K562 (cell line): ENCODE measurements at regions not wholly inside any gene's neighbourhood (a gene's known extent, or its start where the extent isn't known, plus 50 kb on each side); places are given as distances from the start of the nearest gene placed in this dataset.

Experiments used
- ATAC-seq: fragments of 200-7000 bp; cut with Tn5 transposase; 3 replicates; pipeline ENCODE4 v1.9.1; 2020; ENCODE audit warnings: moderate library complexity
- BruUV-seq: library from RNA; stranded (reverse); fragments of 400-500 nt; replicated peaks from 2 replicates; lab custom pipeline; 2021; lab: Mats Ljungman, UMichigan
- CTCF ChIA-PET: fragments of 300-600 bp; formaldehyde crosslinking; extraction: SDS; loops from one replicate; lab custom pipeline; 2021; ENCODE audit warnings: low intra/inter-chr PET ratio; lab: Yijun Ruan, JAX
- POLR2A ChIA-PET: fragments of 300-600, 350-650 bp; sonication (Branson Sonifier 250); formaldehyde crosslinking; extraction: SDS; loops from one replicate; lab custom pipeline; 2021; ENCODE audit warnings: antibody characterized with exemption, inconsistent platforms; lab: Yijun Ruan, JAX
- DNase-seq, 4 experiments: peaks; one replicate each; pipeline versions ENCODE4 v3.0.0 to v3.0.0-alpha.2; 2011 to 2018; ENCODE audit warnings: low spot score in 3 of 4, mixed read lengths in 3 of 4; ENCODE audit errors: extremely low read depth in 1 of 4
- FAIRE-seq: peaks from 2 replicates; lab custom pipeline; 2011; peaks lifted over from hg19 to GRCh38; lab: Jason Lieb, UNC
- H2AFZ ChIP-seq: 2 replicates; pipeline ENCODE4 v1.6.0; 2011; ENCODE audit warnings: low read depth, low read length, control low read depth, inconsistent platforms
- H3K27ac ChIP-seq: fragments of 200-600 bp; 3 replicates; pipeline ENCODE4 v1.8.0; 2011; ENCODE audit warnings: low read depth, mild to moderate bottlenecking, control low read depth, inconsistent platforms, low read length, moderate library complexity, mixed read lengths; ENCODE audit errors: extremely low read depth
- H3K27me3 ChIP-seq, 2 experiments: fragments of 300-600 bp in 1 of 2; 2 replicates in 1 of 2; 3 replicates in 1 of 2; pipeline versions ENCODE4 v1.6.0 to v1.8.0; 2011; ENCODE audit warnings: inconsistent platforms in 2 of 2, low read length in 2 of 2, mild to moderate bottlenecking in 1 of 2, mixed read lengths in 1 of 2, moderate library complexity in 1 of 2; ENCODE audit not compliant: control insufficient read depth in 2 of 2, insufficient read depth in 2 of 2
- H3K36me3 ChIP-seq: fragments of 300-600 bp; 3 replicates; pipeline ENCODE4 v1.8.0; 2011; ENCODE audit warnings: mild to moderate bottlenecking, low read length, inconsistent platforms; ENCODE audit not compliant: control insufficient read depth, insufficient read depth
- H3K4me1 ChIP-seq, 2 experiments: fragments of 200-600 bp in 1 of 2; replicated peaks in 1 of 2; 2 replicates in 1 of 2; 3 replicates in 1 of 2; pipeline versions ENCODE4 v1.5.1 to v1.8.0; 2011; ENCODE audit warnings: inconsistent platforms in 2 of 2, low read length in 2 of 2, mild to moderate bottlenecking in 1 of 2, mixed read lengths in 1 of 2, moderate library complexity in 1 of 2; ENCODE audit not compliant: control insufficient read depth in 2 of 2, insufficient read depth in 2 of 2
- H3K4me2 ChIP-seq: 2 replicates; pipeline ENCODE4 v1.6.1; 2011; ENCODE audit warnings: low read length, control low read depth, inconsistent platforms, mixed read lengths; ENCODE audit not compliant: insufficient read depth
- H3K4me3 ChIP-seq: fragments of 200-600 bp; sonication (generic), shearing (Covaris generic); 2 replicates; pipeline ENCODE4 v1.5.1; 2016; ENCODE audit warnings: control low read depth, inconsistent platforms
- H3K79me2 ChIP-seq: fragments of 200-600 bp; 3 replicates; pipeline ENCODE4 v1.8.0; 2011; ENCODE audit warnings: low read length, inconsistent platforms; ENCODE audit not compliant: control insufficient read depth, insufficient read depth
- H3K9ac ChIP-seq, 2 experiments: 2 replicates each; pipeline versions ENCODE4 v1.6.0 to v1.6.1; 2011; ENCODE audit warnings: low read depth in 2 of 2, low read length in 2 of 2, control low read depth in 1 of 2, inconsistent platforms in 1 of 2, mild to moderate bottlenecking in 1 of 2, mixed read lengths in 1 of 2; ENCODE audit not compliant: insufficient read depth in 1 of 2
- H3K9me1 ChIP-seq: one replicate; pipeline ENCODE4 v1.6.0; 2011; ENCODE audit warnings: inconsistent platforms, mild to moderate bottlenecking, low read length, moderate library complexity; ENCODE audit not compliant: control insufficient read depth, insufficient read depth
- H3K9me3 ChIP-seq: replicated peaks from 2 replicates; pipeline ENCODE4 v1.5.1; 2011; ENCODE audit warnings: low read depth, low read length, inconsistent platforms; ENCODE audit not compliant: control insufficient read depth, insufficient read depth
- H4K20me1 ChIP-seq: replicated peaks from 2 replicates; pipeline ENCODE4 v1.6.1; 2011; ENCODE audit warnings: low read length, inconsistent platforms, mixed read lengths; ENCODE audit not compliant: control insufficient read depth, insufficient read depth
- ARID3B ChIP-seq: fragments of 250-450 bp; sonication (Bioruptor Pico); IDR thresholded peaks from 2 replicates; pipeline ENCODE4 v1.4.0; 2020; ENCODE audit warnings: borderline replicate concordance
- ATF1 ChIP-seq, 2 experiments: fragments of 450-650 bp in 1 of 2; IDR thresholded peaks; 2 replicates each; pipeline ENCODE4 v1.6.1; 2016; ENCODE audit warnings: missing compliant biosample characterization in 1 of 2, missing genetic modification characterization in 1 of 2
- C11orf30 ChIP-seq: fragments of 450-650 bp; IDR thresholded peaks from 2 replicates; pipeline ENCODE4 v1.6.1; 2016; ENCODE audit warnings: low read depth, mild to moderate bottlenecking
- CSDE1 ChIP-seq, 2 experiments: fragments of 450-650 bp; IDR thresholded peaks; 2 replicates each; pipeline ENCODE4 v1.6.1; 2016; ENCODE audit warnings: mild to moderate bottlenecking in 1 of 2
- ETS2 ChIP-seq: IDR thresholded peaks from 2 replicates; pipeline ENCODE4 v1.6.1; 2016; ENCODE audit warnings: borderline replicate concordance, missing genetic modification characterization, mild to moderate bottlenecking, moderate library complexity, missing compliant biosample characterization; ENCODE audit not compliant: poor library complexity, severe bottlenecking
- FOXM1 ChIP-seq, 2 experiments: fragments of 450-650 bp in 1 of 2; sonication (generic) in 1 of 2; formaldehyde crosslinking in 1 of 2; IDR thresholded peaks; 2 replicates each; pipeline versions ENCODE4 v1.6.1 to v1.9.0; 2017 to 2022; ENCODE audit warnings: low read depth in 2 of 2, mild to moderate bottlenecking in 2 of 2, missing genetic modification reagents in 1 of 2, moderate library complexity in 1 of 2
- HDAC6 ChIP-seq: IDR thresholded peaks from 2 replicates; pipeline ENCODE4 v1.6.1; 2012; ENCODE audit warnings: low read depth, mild to moderate bottlenecking, control low read depth, inconsistent platforms, low read length, moderate library complexity
- HNRNPK ChIP-seq: fragments of 200-400 bp; formaldehyde crosslinking; IDR thresholded peaks from one replicate; pipeline ENCODE4 v1.6.1; 2018; ENCODE audit warnings: mild to moderate bottlenecking, low read depth, low read length; ENCODE audit not compliant: poor library complexity, severe bottlenecking
- KHSRP ChIP-seq: fragments of 450-650 bp; IDR thresholded peaks from 2 replicates; pipeline ENCODE4 v1.6.1; 2017
- LCOR ChIP-seq: sonication (generic); formaldehyde crosslinking; IDR thresholded peaks from 2 replicates; pipeline ENCODE4 v1.8.0; 2022; ENCODE audit warnings: mild to moderate bottlenecking, missing genetic modification reagents
- MIER1 ChIP-seq: fragments of 450-650 bp; IDR thresholded peaks from 2 replicates; pipeline ENCODE4 v1.6.1; 2016; ENCODE audit warnings: antibody characterized with exemption, mild to moderate bottlenecking, low read depth
- NEUROD1 ChIP-seq: fragments of 150-350 bp; IDR thresholded peaks from 2 replicates; pipeline ENCODE4 v1.6.1; 2014; ENCODE audit warnings: borderline replicate concordance, low read length, low read depth; ENCODE audit not compliant: partially characterized antibody
- SNIP1 ChIP-seq: fragments of 450-650 bp; IDR thresholded peaks from 2 replicates; pipeline ENCODE4 v1.7.1; 2017; ENCODE audit warnings: low read depth, mild to moderate bottlenecking
- TOE1 ChIP-seq, 2 experiments: fragments of 450-650 bp in 1 of 2; sonication (generic) in 1 of 2; formaldehyde crosslinking in 1 of 2; IDR thresholded peaks; 2 replicates each; pipeline versions ENCODE4 v1.7.1 to v1.8.0; 2016 to 2022; ENCODE audit warnings: borderline replicate concordance in 2 of 2, mild to moderate bottlenecking in 2 of 2, antibody characterized with exemption in 1 of 2, inconsistent platforms in 1 of 2, low read depth in 1 of 2, missing genetic modification reagents in 1 of 2, moderate library complexity in 1 of 2
- TRIM24 ChIP-seq, 2 experiments: fragments of 450-650 bp; IDR thresholded peaks; 2 replicates each; pipeline ENCODE4 v1.6.1; 2016
- XRCC5 ChIP-seq: fragments of 200-400 bp; formaldehyde crosslinking; IDR thresholded peaks from 2 replicates; pipeline ENCODE4 v1.6.1; 2017; ENCODE audit warnings: low read depth, mild to moderate bottlenecking, low read length
- ZBTB7A ChIP-seq: IDR thresholded peaks from 2 replicates; pipeline ENCODE4 v1.6.1; 2011; ENCODE audit warnings: low read depth, mild to moderate bottlenecking, low read length, moderate library complexity, borderline replicate concordance; ENCODE audit not compliant: control insufficient read depth
- ZBTB9 ChIP-seq: fragments of 450-650 bp; formaldehyde crosslinking; IDR thresholded peaks from 2 replicates; pipeline ENCODE4 v1.4.0; 2020; ENCODE audit warnings: mild to moderate bottlenecking, moderate library complexity
- ZNF449 ChIP-seq: fragments of 250-450 bp; sonication (Bioruptor Pico); IDR thresholded peaks from 2 replicates; pipeline ENCODE4 v1.8.0; 2022; ENCODE audit warnings: moderate library complexity, mild to moderate bottlenecking, inconsistent platforms
- in situ Hi-C: fragments of 300-500 bp; cut with MboI; formaldehyde crosslinking; loops from 4 replicates; pipeline ENCODE4 v1.15.0; 2018; ENCODE audit warnings: inconsistent platforms, mixed read lengths
- intact Hi-C: fragments of 100-400 bp; cut with micrococcal nuclease; formaldehyde crosslinking; loops from 2 replicates; pipeline ENCODE4 v1.14.2; 2022

DNA sequence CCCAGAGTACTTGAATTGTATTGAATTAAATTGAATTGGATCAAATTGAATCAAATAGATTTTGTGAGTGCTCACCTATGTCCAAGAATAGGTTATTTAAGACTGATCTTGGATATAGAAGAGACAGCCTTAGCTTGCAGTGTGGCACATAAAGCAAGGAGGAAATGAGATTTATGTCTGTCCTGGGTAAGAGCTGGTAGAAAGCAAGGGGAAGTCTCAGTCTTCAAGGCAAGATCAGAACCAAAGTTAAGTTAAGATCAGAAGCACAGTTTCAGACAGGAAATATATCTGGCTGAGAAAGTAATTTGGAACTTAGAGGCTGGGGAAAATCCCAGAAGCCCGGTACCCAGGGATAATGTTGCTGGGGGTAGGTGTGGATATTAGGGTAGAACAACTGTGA, 244.4 kb upstream of the ARPP21 start (continued):
- TF ChIP-seq XRCC5 = no peak
- TF ChIP-seq ETS2 = no peak
- no peak for TF ChIP-seq TOE1 (IDR thresholded peaks at IDR 0.05; ENCODE audit: borderline replicate concordance)
- no peak for TF ChIP-seq TOE1 (CRISPR knock-in tag; IDR thresholded peaks at IDR 0.05; ENCODE audit: borderline replicate concordance, low read depth)
- TF ChIP-seq SNIP1 = no peak
- no peak for TF ChIP-seq LCOR
- TF ChIP-seq MIER1 = no peak
- TF ChIP-seq, all 486 proteins: peak for 0

DNA sequence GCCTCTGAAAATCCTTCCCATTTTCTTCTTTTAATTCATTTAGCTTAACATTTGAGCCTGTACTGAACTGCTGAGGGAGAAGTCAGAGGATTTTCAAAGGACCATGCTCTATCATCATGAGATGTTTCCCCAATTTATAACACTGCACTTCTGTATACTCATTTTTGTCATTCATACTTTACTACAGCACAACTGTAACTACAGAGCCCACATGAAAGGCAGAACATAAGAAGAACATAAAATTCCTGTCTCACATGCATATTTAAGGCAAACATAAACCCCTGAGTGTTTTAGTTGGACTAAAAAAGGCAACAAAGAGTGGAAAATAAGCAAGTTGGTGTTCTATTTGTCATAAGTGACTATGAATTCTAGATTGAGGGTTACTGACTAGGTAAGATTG, 237.7 kb upstream of the ARPP21 start:
- intact Hi-C loops = no loop called here
- CTCF ChIA-PET = no interaction called here
- no peak for ATAC-seq
- DNase-seq = no peak
- H2AFZ ChIP-seq = no peak overlapping the region
- no peak overlapping the region for H3K27ac ChIP-seq
- FAIRE-seq = no peak
- H3K4me1 ChIP-seq = no peaks in the 10 kb centered on the region
- H3K9me1 ChIP-seq = no peaks in the 10 kb centered on the region
- H3K4me3 ChIP-seq = no peak overlapping the region
- H4K20me1 ChIP-seq = no peaks in the 10 kb centered on the region
- H3K9ac ChIP-seq = no peak overlapping the region
- no peaks in the 10 kb centered on the region for H3K36me3 ChIP-seq
- BruUV-seq = no TSS peak
- POLR2A ChIA-PET = no interaction called here
- in situ Hi-C loops = no loop called here
- H3K9me3 ChIP-seq = no peaks in the 10 kb centered on the region; the same call in 1 of the 2 replicates
- H3K4me2 ChIP-seq = no peak overlapping the region
- H3K27me3 ChIP-seq = no peaks in the 10 kb centered on the region
- no peaks in the 10 kb centered on the region for H3K79me2 ChIP-seq
- no peak for TF ChIP-seq ZBTB9
- TF ChIP-seq NEUROD1 = no peak
- TF ChIP-seq KHSRP = no peak
- TF ChIP-seq HDAC6 = no peak
- TF ChIP-seq HNRNPK = no peak
- TF ChIP-seq FOXM1 (IDR thresholded peaks at IDR 0.05; ENCODE audit: low read depth) = no peak
- TF ChIP-seq FOXM1 (CRISPR knock-in tag; IDR thresholded peaks at IDR 0.05; ENCODE audit: low read depth) = no peak
- no peak for TF ChIP-seq ATF1 (CRISPR knock-in tag; IDR thresholded peaks at IDR 0.05)
- TF ChIP-seq ATF1 (tag; IDR thresholded peaks at IDR 0.05) = no peak
- TF ChIP-seq C11orf30 = no peak
- no peak for TF ChIP-seq CSDE1 (IDR thresholded peaks at IDR 0.05)
- no peak for TF ChIP-seq ZNF449 (CRISPR knock-in tag)
- no peak for TF ChIP-seq ARID3B (CRISPR knock-in tag)
- TF ChIP-seq ZBTB7A = no peak
- no peak for TF ChIP-seq TRIM24 (IDR thresholded peaks at IDR 0.05)
